ENCODE measurements at regions not wholly inside any gene's neighbourhood (a gene's known extent, or its start where the extent isn't known, plus 50 kb on each side); places are given as distances from the start of the nearest gene placed in this dataset.

DNA sequence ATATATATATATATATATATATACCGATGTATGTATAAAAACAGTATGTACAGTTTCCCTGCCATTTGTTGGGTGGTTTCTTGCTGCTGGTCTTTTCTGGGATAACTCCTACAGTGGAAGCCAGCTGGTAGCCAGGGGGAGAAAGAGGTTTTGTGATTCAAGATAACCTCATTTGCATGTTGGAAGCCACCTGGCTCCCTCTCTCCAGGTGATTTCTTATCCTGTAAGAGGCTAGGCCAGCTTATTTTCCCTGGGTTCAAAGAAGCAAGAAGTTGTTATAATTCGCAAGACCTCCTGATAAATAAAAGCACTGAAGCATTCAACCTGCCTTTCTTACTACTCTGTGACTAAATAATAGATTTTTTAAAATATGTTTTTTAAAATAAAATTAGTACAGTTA is 443.3 kb downstream of the VGLL3 start:
- TF ChIP-seq, protein P1, sequence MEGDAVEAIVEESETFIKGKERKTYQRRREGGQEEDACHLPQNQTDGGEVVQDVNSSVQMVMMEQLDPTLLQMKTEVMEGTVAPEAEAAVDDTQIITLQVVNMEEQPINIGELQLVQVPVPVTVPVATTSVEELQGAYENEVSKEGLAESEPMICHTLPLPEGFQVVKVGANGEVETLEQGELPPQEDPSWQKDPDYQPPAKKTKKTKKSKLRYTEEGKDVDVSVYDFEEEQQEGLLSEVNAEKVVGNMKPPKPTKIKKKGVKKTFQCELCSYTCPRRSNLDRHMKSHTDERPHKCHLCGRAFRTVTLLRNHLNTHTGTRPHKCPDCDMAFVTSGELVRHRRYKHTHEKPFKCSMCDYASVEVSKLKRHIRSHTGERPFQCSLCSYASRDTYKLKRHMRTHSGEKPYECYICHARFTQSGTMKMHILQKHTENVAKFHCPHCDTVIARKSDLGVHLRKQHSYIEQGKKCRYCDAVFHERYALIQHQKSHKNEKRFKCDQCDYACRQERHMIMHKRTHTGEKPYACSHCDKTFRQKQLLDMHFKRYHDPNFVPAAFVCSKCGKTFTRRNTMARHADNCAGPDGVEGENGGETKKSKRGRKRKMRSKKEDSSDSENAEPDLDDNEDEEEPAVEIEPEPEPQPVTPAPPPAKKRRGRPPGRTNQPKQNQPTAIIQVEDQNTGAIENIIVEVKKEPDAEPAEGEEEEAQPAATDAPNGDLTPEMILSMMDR (IDR thresholded peaks at IDR 0.05): no peak
- no peak for TF ChIP-seq POLR2A (IDR thresholded peaks at IDR 0.05)

All from lower leg skin (tissue), 3 donors.